ENCODE measurements at regions not wholly inside any gene's neighbourhood (a gene's known extent, or its start where the extent isn't known, plus 50 kb on each side); places are given as distances from the start of the nearest gene placed in this dataset.
A peak's percentile ranks its signal among the peaks of the same experiment; 100 is the strongest.

- peak; percentile 88 for DNase-seq
Observed at GRCh38 chr4:176383273-176384077, 63.7 kb downstream of the SPCS3 start.

DNA sequence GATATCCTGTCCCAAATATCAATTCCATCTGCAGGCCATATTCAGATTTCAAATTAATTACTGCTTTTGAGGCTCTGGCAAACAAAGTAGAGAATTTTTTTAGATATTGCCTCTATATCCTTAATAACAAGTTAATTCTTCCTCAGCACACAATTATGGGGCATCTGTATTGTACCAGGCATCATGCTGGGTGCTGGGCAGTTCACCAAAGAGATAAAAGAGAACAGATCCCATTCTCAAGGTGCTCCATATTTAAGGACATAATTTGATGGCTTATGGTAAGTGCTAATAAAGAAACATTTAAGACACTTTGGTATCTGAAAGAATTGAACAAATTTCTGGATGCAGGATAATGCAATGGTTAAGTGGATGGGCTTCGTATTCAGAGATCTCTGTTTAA lies 65.8 kb downstream of the SPCS3 start:
- DNase-seq = no peak

- DNase-seq = no peak
Observed at GRCh38 chr4:176387571-176387970, 67.8 kb downstream of the SPCS3 start.

GRCh38 chr4:176393306-176394013 lies 73.7 kb downstream of the SPCS3 start:
- no peak for DNase-seq

DNA sequence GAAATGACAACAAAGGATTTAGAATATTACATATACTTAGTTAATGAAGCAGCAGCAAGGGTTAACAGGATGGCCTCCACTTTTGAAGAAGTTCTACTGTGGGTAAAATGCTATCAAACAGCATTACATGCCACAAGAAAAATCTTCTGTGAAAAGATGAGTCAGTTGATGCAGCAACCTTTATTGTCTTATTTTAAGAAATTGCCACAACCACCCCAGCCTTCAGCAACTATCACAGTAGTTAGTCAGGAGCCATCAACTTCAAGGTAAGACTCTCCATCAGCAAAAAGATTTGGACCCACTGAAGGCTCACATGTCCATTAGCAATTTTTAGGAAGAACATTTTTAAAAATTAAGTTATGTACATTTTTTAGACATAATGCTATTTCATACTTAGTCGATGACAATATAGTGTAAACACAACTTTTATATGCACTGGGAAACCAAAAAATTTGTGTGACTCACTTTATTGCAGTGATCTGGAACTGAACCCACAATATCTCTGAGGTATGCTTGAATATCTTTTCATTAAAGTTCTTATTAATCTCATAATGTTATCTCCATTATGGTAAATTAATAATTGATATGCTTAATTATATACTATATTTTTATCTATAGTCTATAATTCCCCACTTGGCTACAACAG lies 81.2 kb downstream of the SPCS3 start:
- no peak for DNase-seq

- DNase-seq = no peak
Observed at GRCh38 chr4:176404621-176405020, 84.9 kb downstream of the SPCS3 start.

DNA sequence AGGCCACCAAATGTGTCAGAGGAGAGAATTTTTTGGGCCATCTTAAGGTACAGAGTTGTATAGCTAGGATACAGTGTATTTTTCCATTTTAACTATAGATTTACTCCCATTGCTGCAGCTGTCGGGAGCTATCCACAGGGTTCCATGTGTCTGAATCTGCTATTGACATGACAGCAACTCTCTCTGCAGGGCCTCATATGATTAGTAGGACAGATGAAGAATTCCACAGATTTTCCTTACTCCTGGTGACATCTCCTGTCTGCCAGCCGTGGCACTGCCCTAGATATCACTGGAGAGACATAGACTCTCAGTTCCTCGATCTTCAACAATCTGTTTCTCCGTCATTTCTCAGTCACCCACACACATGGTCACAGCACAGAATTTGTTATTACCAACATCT lies 86.5 kb downstream of the SPCS3 start:
- no peak for DNase-seq

- DNase-seq = no peak
Observed at GRCh38 chr4:176406736-176407135, 87.0 kb downstream of the SPCS3 start.

GRCh38 chr4:176409627-176410026 lies 89.9 kb downstream of the SPCS3 start:
- DNase-seq = no peak

DNA sequence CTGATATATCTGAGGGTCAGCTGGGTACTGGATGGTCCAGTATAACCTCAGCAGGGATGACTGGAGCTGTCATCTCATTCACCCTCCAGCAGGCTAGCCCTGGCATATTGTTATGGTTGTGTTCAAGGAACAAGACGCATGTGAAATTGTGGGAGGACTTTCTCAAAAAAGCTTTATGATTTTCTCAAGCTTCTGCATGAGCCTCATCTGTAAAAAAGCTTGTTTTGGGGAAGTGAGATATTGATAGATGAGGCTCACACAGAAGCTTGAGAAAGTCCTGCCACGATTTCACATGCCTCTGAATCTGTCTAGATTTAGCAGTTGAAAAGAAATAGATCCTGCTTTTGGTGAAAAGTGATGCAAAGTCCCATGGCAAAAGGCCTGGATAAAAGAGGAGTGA lies 93.4 kb downstream of the SPCS3 start:
- no peak for DNase-seq

- DNase-seq = no peak
Observed at GRCh38 chr4:176422001-176422400, 102.2 kb downstream of the SPCS3 start.

DNA sequence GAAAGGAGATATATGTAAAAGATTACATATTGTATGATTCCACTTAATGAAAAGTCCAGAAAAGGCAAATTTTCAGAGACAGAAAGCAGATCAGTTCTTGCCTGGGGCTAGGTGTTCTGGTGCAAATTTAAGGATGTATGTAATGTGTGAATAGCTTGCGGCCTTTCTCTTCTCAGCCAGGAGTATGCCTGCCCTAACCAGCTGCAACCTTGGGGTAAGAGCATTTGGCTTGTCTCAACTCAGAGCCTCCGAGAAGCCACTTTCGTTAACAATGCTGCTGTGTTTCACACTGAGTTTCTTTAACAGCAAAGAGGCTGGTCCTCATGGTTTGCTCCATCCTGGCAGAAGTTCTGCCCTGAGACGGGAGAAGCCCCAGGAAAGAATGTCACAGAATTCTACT lies 102.7 kb downstream of the SPCS3 start:
- no peak for DNase-seq

GRCh38 chr4:176425035-176425434 lies 105.3 kb downstream of the SPCS3 start:
- DNase-seq = no peak

- peak; percentile 9 for DNase-seq
Observed at GRCh38 chr4:176432811-176433540, 113.2 kb downstream of the SPCS3 start.

DNA sequence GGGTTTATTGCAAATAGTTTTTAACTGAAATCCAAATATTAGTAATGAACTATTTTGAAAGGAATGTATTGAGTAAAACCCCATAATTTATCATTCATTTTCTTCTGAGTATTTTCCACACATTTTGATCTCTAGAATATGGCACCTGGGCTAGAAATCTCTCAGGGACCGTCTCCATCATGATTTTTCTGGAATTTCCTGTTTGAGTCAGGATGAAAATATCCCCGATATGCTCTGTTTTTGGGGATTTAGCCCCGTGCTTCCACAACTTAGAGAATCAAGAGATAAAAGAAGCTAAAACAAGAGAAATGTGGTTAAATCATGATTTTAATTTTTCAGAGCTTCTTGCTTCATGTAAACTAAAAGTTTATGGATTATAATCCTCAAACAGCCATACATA lies 114.2 kb downstream of the SPCS3 start:
- no peak for DNase-seq

- no peak for DNase-seq
Observed at GRCh38 chr4:176435901-176436292, 116.1 kb downstream of the SPCS3 start.

- peak; percentile 4 for DNase-seq
Observed at GRCh38 chr4:176436293-176436973, 116.7 kb downstream of the SPCS3 start.

- no peak for DNase-seq
Observed at GRCh38 chr4:176437756-176438155, 118.0 kb downstream of the SPCS3 start.

- DNase-seq = no peak
Observed at GRCh38 chr4:176438401-176438800, 118.6 kb downstream of the SPCS3 start.

- no peak for DNase-seq
Observed at GRCh38 chr4:176439611-176440010, 119.8 kb downstream of the SPCS3 start.

GRCh38 chr4:176440698-176441097 lies 120.9 kb downstream of the SPCS3 start:
- no peak for DNase-seq

DNA sequence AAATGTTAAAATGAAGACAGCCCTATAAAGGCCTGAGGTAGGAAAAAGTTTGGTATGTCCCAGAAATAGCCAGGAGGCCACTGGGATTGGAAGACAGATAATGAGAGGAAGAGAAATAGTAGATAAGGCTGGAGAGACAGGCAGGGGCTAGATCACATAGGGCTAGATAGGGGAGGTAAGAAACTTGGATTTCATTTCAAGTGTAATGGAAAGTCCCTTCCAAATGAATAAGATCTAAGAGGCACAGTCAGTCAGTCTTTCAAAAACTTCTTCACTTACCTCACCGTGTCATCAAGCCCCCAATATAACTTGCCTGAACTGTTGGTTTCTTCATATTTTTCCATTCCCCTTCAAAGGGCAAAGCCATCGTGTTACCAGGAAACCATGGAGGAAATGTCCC lies 121.8 kb downstream of the SPCS3 start:
- DNase-seq = no peak

- no peak for DNase-seq
Observed at GRCh38 chr4:176443117-176443516, 123.4 kb downstream of the SPCS3 start.

Measured in dermis blood vessel endothelial cell (primary cell).